HepG2 (cell line): ENCODE measurements at regions not wholly inside any gene's neighbourhood (a gene's known extent, or its start where the extent isn't known, plus 50 kb on each side); places are given as distances from the start of the nearest gene placed in this dataset.

Experiments used
- ATAC-seq: fragments of 200-7000 bp; cut with Tn5 transposase; 3 replicates; pipeline ENCODE4 v1.9.1; 2020; ENCODE audit warnings: mild to moderate bottlenecking, moderate library complexity
- BruUV-seq: library from RNA; stranded (reverse); fragments of 400-500 nt; replicated peaks from 2 replicates; lab custom pipeline; 2021; lab: Mats Ljungman, UMichigan
- CTCF ChIA-PET: fragments of 300-600 bp; formaldehyde crosslinking; extraction: SDS; loops from one replicate; lab custom pipeline; 2021; ENCODE audit warnings: low total read pairs, inconsistent platforms, low intra/inter-chr PET ratio; lab: Yijun Ruan, JAX
- POLR2A ChIA-PET: fragments of 350-600 bp; sonication (Branson Sonifier 250); formaldehyde crosslinking; loops from one replicate; lab custom pipeline; 2020; ENCODE audit warnings: antibody characterized with exemption, inconsistent platforms; lab: Yijun Ruan, JAX
- DNase-seq: peaks from one replicate; pipeline ENCODE4 v3.0.0-alpha.2; 2015; ENCODE audit warnings: low spot score
- FAIRE-seq: peaks from 3 replicates; lab custom pipeline; 2011; peaks lifted over from hg19 to GRCh38; lab: Jason Lieb, UNC
- H2AFZ ChIP-seq: one replicate; pipeline ENCODE4 v1.6.1; 2011; ENCODE audit warnings: low read length, inconsistent platforms
- H3K27ac ChIP-seq: fragments of 300-600 bp; 3 replicates; pipeline ENCODE4 v1.8.0; 2011; ENCODE audit warnings: mixed run types, mild to moderate bottlenecking, mixed read lengths, low read length, inconsistent platforms; ENCODE audit not compliant: insufficient read depth; ENCODE audit errors: extremely low read length
- H3K27me3 ChIP-seq, 2 experiments: fragments of 200-600 bp in 1 of 2; 2 replicates in 1 of 2; 3 replicates in 1 of 2; pipeline versions ENCODE4 v1.6.0 to v1.8.0; 2011; ENCODE audit warnings: low read length in 2 of 2, mild to moderate bottlenecking in 2 of 2, moderate library complexity in 2 of 2, inconsistent platforms in 1 of 2; ENCODE audit not compliant: insufficient read depth in 2 of 2, control insufficient read depth in 1 of 2
- H3K36me3 ChIP-seq, 2 experiments: fragments of 200-600 bp in 1 of 2; replicated peaks in 1 of 2; 2 replicates in 1 of 2; 3 replicates in 1 of 2; pipeline versions ENCODE4 v1.5.1 to v1.8.0; 2011; ENCODE audit warnings: low read length in 2 of 2, inconsistent platforms in 1 of 2; ENCODE audit not compliant: insufficient read depth in 2 of 2, control insufficient read depth in 1 of 2
- H3K4me1 ChIP-seq: 2 replicates; pipeline ENCODE4 v1.5.1; 2012; ENCODE audit warnings: low read length, inconsistent platforms; ENCODE audit not compliant: insufficient read depth
- H3K4me2 ChIP-seq: 2 replicates; pipeline ENCODE4 v1.6.0; 2011; ENCODE audit warnings: low read depth, low read length, inconsistent platforms
- H3K4me3 ChIP-seq, 3 experiments: fragments of 200-600 bp in 1 of 3; sonication (generic), shearing (Covaris generic) in 1 of 3; replicated peaks in 1 of 3; 2 replicates each; pipeline ENCODE4 v1.5.1; 2011 to 2016; ENCODE audit warnings: low read length in 3 of 3, inconsistent platforms in 2 of 3, low read depth in 2 of 3, mild to moderate bottlenecking in 2 of 3, control low read depth in 1 of 3, mixed read lengths in 1 of 3; ENCODE audit not compliant: insufficient read depth in 1 of 3
- H3K79me2 ChIP-seq: one replicate; pipeline ENCODE4 v1.6.1; 2011; ENCODE audit warnings: low read length, inconsistent platforms; ENCODE audit not compliant: insufficient read depth
- H3K9ac ChIP-seq: 2 replicates; pipeline ENCODE4 v1.6.0; 2011; ENCODE audit warnings: mild to moderate bottlenecking, low read depth, low read length, inconsistent platforms; ENCODE audit not compliant: insufficient read depth
- H3K9me3 ChIP-seq: 2 replicates; pipeline ENCODE4 v1.5.1; 2012; ENCODE audit warnings: mild to moderate bottlenecking, low read length
- H4K20me1 ChIP-seq: 2 replicates; pipeline ENCODE4 v1.6.0; 2011; ENCODE audit warnings: inconsistent platforms, mild to moderate bottlenecking, low read length, moderate library complexity; ENCODE audit not compliant: insufficient read depth
- GMEB1 ChIP-seq: sonication (generic); formaldehyde crosslinking; IDR thresholded peaks from 2 replicates; pipeline ENCODE4 v1.5.1; 2020; ENCODE audit warnings: missing genetic modification reagents, mild to moderate bottlenecking, borderline replicate concordance
- TCF7 ChIP-seq: sonication (generic); IDR thresholded peaks from 2 replicates; pipeline ENCODE4 v1.6.1; 2016; ENCODE audit warnings: antibody characterized with exemption, low read depth
- TOE1 ChIP-seq: sonication (generic); formaldehyde crosslinking; IDR thresholded peaks from 2 replicates; pipeline ENCODE4 v1.4.0; 2020; ENCODE audit warnings: mild to moderate bottlenecking, missing genetic modification reagents
- ZBTB8A ChIP-seq: sonication (generic); formaldehyde crosslinking; IDR thresholded peaks from 2 replicates; pipeline ENCODE4 v1.4.0; 2020; ENCODE audit warnings: mild to moderate bottlenecking, low read depth, missing genetic modification reagents, borderline replicate concordance
- ZFYVE20 ChIP-seq: sonication (generic); formaldehyde crosslinking; IDR thresholded peaks from 2 replicates; pipeline ENCODE4 v1.8.0; 2023; ENCODE audit warnings: low read depth, mild to moderate bottlenecking, moderate library complexity, missing genetic modification reagents, borderline replicate concordance
- ZNF138 ChIP-seq: sonication (generic); formaldehyde crosslinking; IDR thresholded peaks from 2 replicates; pipeline ENCODE4 v1.5.0; 2020; ENCODE audit warnings: mild to moderate bottlenecking, low read depth, missing genetic modification reagents
- ZNF710 ChIP-seq: sonication (generic); formaldehyde crosslinking; IDR thresholded peaks from 2 replicates; pipeline ENCODE4 v1.5.0; 2020; ENCODE audit warnings: mild to moderate bottlenecking, missing genetic modification reagents, borderline replicate concordance
- ZNF776 ChIP-seq: sonication (generic); formaldehyde crosslinking; IDR thresholded peaks from 2 replicates; pipeline ENCODE4 v1.4.0; 2020; ENCODE audit warnings: mild to moderate bottlenecking, missing genetic modification reagents
- ZNF788 ChIP-seq: sonication (generic); formaldehyde crosslinking; IDR thresholded peaks from 2 replicates; pipeline ENCODE4 v1.5.0; 2020; ENCODE audit warnings: mild to moderate bottlenecking, missing genetic modification reagents, borderline replicate concordance
- WGBS: methylation state at CpG from one replicate; pipeline ENCODE4 v1.1.6; 2017; ENCODE audit warnings: low lambda C conversion rate; 5-methylcytosine and 5-hydroxymethylcytosine counted together
- in situ Hi-C: cut with HindIII; loops from 2 replicates; pipeline ENCODE4 v1.10.0; 2017; ENCODE audit warnings: low pct_unique_long_range_greater_than_20kb; ENCODE audit not compliant: extremely low pct_ligation_motif_present
- intact Hi-C: fragments of 100-400 bp; cut with micrococcal nuclease; formaldehyde crosslinking; loops from one replicate; pipeline ENCODE4 v1.10.0; 2022; ENCODE audit not compliant: unreplicated experiment
- TF ChIP-seq, protein P1 (sequence below): IDR thresholded peaks from 2 replicates; pipeline ENCODE4 v1.6.1; 2016; ENCODE audit warnings: missing biosample characterization, missing genetic modification reagents, low read depth

GRCh38 chr4:152176627-152177214, 359.2 kb downstream of the FBXW7 start:
- no peak for FAIRE-seq
- Histone ChIP-seq H3K4me1 (no peaks in the 10 kb centered on the region), H2AFZ (no peak overlapping the region), H3K4me2 (no peak overlapping the region), H3K36me3 (no peaks in the 10 kb centered on the region), H3K9me3 (no peaks in the 10 kb centered on the region), H3K27ac (no peak overlapping the region), H3K27me3 (peaks cover 0 to 11% of the 10 kb centered on the region in 2 experiments; a peak in 3 of 5 replicates), H3K4me3 (no peak overlapping the region), H4K20me1 (no peaks in the 10 kb centered on the region), H3K79me2 (no peaks in the 10 kb centered on the region), H3K9ac (no peak overlapping the region)
- ATAC-seq, result no peak
- TF ChIP-seq ZNF788 (CRISPR knock-in tag) (no peak), ZNF710 (CRISPR knock-in tag) (no peak), GMEB1 (CRISPR knock-in tag) (no peak)
- WGBS, result 0% methylated on average over 1 of the region's 3 CpGs
- CTCF ChIA-PET, result no interaction called here
- in situ Hi-C loops (no loop called here), intact Hi-C loops (no loop called here)
- no peak for DNase-seq
- BruUV-seq, result no TSS peak
- POLR2A ChIA-PET, result no interaction called here

- ChIA-PET POLR2A (no interaction called here), CTCF (no interaction called here)
- 13% methylated on average over 2 of the region's 2 CpGs for WGBS
- no peaks in the 10 kb centered on the region for H3K36me3 ChIP-seq
- no peak overlapping the region for H3K9ac ChIP-seq
- ATAC-seq (no peak), FAIRE-seq (no peak), DNase-seq (no peak)
- no peak overlapping the region for H3K27ac ChIP-seq
- no peaks in the 10 kb centered on the region for H3K4me1 ChIP-seq
- H3K9me3 ChIP-seq, result no peaks in the 10 kb centered on the region
- BruUV-seq, result no TSS peak
- intact Hi-C loops, result no loop called here
- H2AFZ ChIP-seq, result no peak overlapping the region
- no peak overlapping the region for H3K4me2 ChIP-seq
- peaks cover 0 to 11% of the 10 kb centered on the region in 2 experiments; a peak in 3 of 5 replicates for H3K27me3 ChIP-seq
- H4K20me1 ChIP-seq, result no peaks in the 10 kb centered on the region
- no peak overlapping the region for H3K4me3 ChIP-seq
- H3K79me2 ChIP-seq, result no peaks in the 10 kb centered on the region
- in situ Hi-C loops, result no loop called here
- TF ChIP-seq, protein P1, sequence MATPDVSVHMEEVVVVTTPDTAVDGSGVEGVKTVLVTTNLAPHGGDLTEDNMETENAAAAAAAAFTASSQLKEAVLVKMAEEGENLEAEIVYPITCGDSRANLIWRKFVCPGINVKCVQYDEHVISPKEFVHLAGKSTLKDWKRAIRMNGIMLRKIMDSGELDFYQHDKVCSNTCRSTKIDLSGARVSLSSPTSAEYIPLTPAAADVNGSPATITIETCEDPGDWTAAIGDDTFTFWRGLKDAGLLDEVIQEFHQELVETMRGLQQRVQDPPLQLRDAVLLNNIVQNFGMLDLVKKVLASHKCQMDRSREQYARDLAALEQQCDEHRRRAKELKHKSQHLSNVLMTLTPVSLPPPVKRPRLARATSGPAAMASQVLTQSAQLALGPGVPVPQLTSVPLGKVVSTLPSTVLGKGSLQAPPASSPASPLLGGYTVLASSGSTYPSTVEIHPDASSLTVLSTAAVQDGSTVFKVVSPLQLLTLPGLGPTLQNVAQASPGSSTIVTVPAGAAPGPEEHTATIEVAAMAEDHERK (CRISPR knock-in tag), result no peak
- TF ChIP-seq TOE1 (CRISPR knock-in tag) (no peak), TCF7 (no peak), ZNF776 (CRISPR knock-in tag) (no peak), ZBTB8A (CRISPR knock-in tag) (no peak), GMEB1 (CRISPR knock-in tag) (no peak), ZNF138 (no peak), ZFYVE20 (CRISPR knock-in tag) (no peak)
Observed at GRCh38 chr4:152175586-152175985, 360.3 kb downstream of the FBXW7 start.
